ENCODE measurements at regions not wholly inside any gene's neighbourhood (a gene's known extent, or its start where the extent isn't known, plus 50 kb on each side); places are given as distances from the start of the nearest gene placed in this dataset.

GRCh38 chr15:92763459-92763858 lies 107.9 kb upstream of the FAM174B start:
- no peak for TF ChIP-seq RFX5 (IDR thresholded peaks at IDR 0.05; ENCODE audit: borderline replicate concordance, low read depth, low read length)
- TF ChIP-seq TCF12 (IDR thresholded peaks at IDR 0.05; ENCODE audit: low read depth, low read length): no peak
- no peak for TF ChIP-seq EP300 (IDR thresholded peaks at IDR 0.05; ENCODE audit: borderline replicate concordance in 1 of 2, low read depth in 2 of 2, low read length in 2 of 2)
- no peak for TF ChIP-seq FOSL1 (IDR thresholded peaks at IDR 0.05; ENCODE audit: insufficient read depth, low read depth, low read length)
- no peak for TF ChIP-seq CTCF (IDR thresholded peaks at IDR 0.05; ENCODE audit: control extremely low read depth in 1 of 3, insufficient read depth in 1 of 3, low read depth in 1 of 3, low read length in 3 of 3)
- TF ChIP-seq POLR2A (IDR thresholded peaks at IDR 0.05; ENCODE audit: control extremely low read depth in 1 of 2, low read depth in 2 of 2, low read length in 2 of 2): no peak
- no peak for TF ChIP-seq JUN (IDR thresholded peaks at IDR 0.05; ENCODE audit: low read depth, low read length)
